Transverse colon (tissue), 4 donors: ENCODE measurements at regions not wholly inside any gene's neighbourhood (a gene's known extent, or its start where the extent isn't known, plus 50 kb on each side); places are given as distances from the start of the nearest gene placed in this dataset.

Source experiments
- CTCF ChIP-seq, 5 experiments: fragments of 200-600 bp in 3 of 5; fragments of 450-650 bp in 2 of 5; sonication (generic) in 3 of 5; IDR thresholded peaks; 1 replicate in 2 of 5; 2 replicates in 3 of 5; pipeline ENCODE4 v1.5.1; 2016 to 2017; ENCODE audit warnings: antibody characterized with exemption in 5 of 5, inconsistent platforms in 3 of 5, mild to moderate bottlenecking in 2 of 5, moderate library complexity in 1 of 5
- EP300 ChIP-seq: sonication (generic); formaldehyde crosslinking; IDR thresholded peaks from one replicate; pipeline ENCODE4 v1.6.1; 2017; ENCODE audit warnings: antibody characterized with exemption, low read depth
- POLR2A ChIP-seq: fragments of 450-650 bp; IDR thresholded peaks from one replicate; pipeline ENCODE4 v1.6.1; 2016; ENCODE audit warnings: antibody characterized with exemption, mild to moderate bottlenecking, moderate library complexity
- POLR2AphosphoS5 ChIP-seq, 3 donors: sonication (generic); formaldehyde crosslinking; IDR thresholded peaks; one replicate each; pipeline ENCODE4 v1.6.1; 2016; ENCODE audit warnings: antibody characterized with exemption in 3 of 3

DNA sequence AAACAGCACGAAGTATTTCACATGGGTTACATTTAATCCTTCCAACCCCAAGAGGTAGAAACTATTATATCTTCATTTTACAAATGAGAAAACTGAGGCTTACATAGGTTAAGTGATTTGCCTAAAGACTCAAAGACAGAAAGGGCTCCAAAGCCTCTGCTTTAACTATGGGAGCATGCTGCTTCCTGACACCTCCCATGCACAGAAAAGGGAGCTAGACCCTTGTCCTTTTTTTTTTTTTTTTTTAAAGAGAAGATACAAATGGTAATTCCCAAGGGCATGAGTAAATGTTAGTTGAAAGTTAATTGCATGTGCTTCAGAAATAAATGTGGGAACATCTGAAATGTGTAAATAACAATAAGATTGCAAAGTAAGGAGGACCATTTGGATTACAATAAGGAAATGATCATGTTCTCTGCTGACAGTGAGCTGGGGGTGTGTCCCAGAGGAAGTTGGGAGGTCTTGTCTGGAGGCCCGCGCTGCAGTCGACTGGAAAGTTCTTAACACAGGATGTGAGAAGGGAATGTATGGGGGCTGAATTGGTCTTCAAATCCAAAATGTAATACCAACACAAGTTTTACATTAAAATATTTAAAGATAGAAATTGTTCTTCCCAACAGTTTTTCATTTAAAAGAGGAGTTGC is 500.3 kb downstream of the KLF12 start:
- no peak for TF ChIP-seq POLR2A
- TF ChIP-seq EP300: no peak
- no peak for TF ChIP-seq CTCF (IDR thresholded peaks at IDR 0.05)
- TF ChIP-seq POLR2AphosphoS5 (IDR thresholded peaks at IDR 0.05): no peak
